ENCODE measurements at regions not wholly inside any gene's neighbourhood (a gene's known extent, or its start where the extent isn't known, plus 50 kb on each side); places are given as distances from the start of the nearest gene placed in this dataset.

- DNase-seq (ENCODE audit: low read depth), result peak; percentile 60
Measured at GRCh38 chr1:201772178-201772577, 56.8 kb upstream of the IPO9 start.

DNA sequence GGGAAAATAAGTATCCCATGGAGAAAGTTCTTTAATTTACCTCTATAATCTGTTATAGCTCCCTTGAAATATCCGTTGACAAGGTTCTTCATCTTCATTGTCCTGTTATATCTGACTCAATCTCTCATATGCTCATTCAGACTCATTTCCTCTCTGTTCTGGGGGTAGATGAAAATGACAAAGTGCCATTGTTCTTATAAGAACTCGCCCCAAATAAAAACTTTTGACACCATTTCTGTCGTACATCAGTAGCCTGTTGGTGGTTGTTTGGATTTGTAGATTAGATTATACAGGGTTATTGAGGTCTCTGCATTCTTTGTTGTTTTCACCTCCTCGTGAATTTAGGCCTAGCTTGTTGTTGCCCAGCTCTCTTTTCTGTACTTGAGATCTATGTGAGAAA is 55.2 kb upstream of the IPO9 start:
- DNase-seq (ENCODE audit: low read depth), result no peak

- DNase-seq (ENCODE audit: low read depth), result peak; percentile 90
Measured at GRCh38 chr1:201774224-201774982, 54.6 kb upstream of the IPO9 start.

DNA sequence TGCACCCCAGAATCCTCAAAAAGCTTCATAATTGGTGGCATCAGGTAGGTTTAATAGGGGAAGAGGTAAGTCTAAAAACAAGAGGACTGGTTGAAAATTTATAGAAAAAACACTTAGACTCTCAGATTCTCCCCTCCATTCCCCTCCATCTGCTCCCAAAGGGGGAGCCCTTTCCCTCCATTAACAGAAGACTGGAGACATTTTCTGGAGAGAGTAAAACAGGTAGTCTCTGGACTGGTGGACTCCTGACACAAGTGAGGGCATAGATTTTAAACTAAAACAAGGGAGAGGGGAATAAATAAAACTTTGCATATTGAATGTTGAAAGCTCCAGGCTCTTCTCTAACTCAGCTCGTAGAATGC is 54.0 kb upstream of the IPO9 start:
- no peak for DNase-seq (ENCODE audit: low read depth)

DNA sequence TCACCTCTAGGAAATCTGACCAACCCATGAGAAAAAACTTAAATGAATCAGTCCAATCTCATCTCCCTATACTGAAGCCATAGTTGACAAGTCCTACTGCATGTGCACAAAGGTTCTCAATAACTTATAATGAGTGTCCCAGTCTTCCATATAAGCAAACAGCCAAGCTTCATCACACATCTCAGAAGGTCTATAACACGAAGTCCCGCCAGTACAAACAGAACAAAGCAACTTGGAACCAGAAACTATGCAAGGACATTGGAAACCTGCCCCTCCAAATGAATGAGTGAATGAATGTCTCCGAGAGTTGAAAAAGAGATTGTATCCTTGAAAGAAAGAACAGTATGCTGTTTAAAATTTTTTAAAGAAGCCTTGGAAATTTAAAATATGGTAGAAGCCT is 53.6 kb upstream of the IPO9 start:
- no peak for DNase-seq (ENCODE audit: low read depth)

GRCh38 chr1:201778279-201779065 is 50.5 kb upstream of the IPO9 start:
- DNase-seq (ENCODE audit: low read depth), result peak; percentile 42
